Endothelial cell (in vitro differentiated cells): ENCODE measurements at regions not wholly inside any gene's neighbourhood (a gene's known extent, or its start where the extent isn't known, plus 50 kb on each side); places are given as distances from the start of the nearest gene placed in this dataset.
"Not testable (repeated sequence)": the region's sequence is repeated elsewhere in the genome, so short reads cannot be mapped to it uniquely, and the experiment has no call there.

ENCODE experiments used
- DNase-seq: peaks from one replicate; pipeline ENCODE4 v3.0.0; 2021; ENCODE audit warnings: low spot score
- H3K27ac Mint-ChIP-seq: one replicate; pipeline ENCODE4 v1.8.0; 2021; ENCODE audit warnings: mixed read lengths, inconsistent platforms; ENCODE audit not compliant: unreplicated experiment
- H3K27me3 Mint-ChIP-seq: one replicate; pipeline ENCODE4 v1.8.0; 2021; ENCODE audit warnings: mild to moderate bottlenecking, moderate library complexity, mixed read lengths, inconsistent platforms; ENCODE audit not compliant: unreplicated experiment
- H3K36me3 Mint-ChIP-seq: one replicate; pipeline ENCODE4 v1.8.0; 2021; ENCODE audit warnings: mild to moderate bottlenecking, low read depth, mixed read lengths, inconsistent platforms; ENCODE audit not compliant: unreplicated experiment
- H3K4me1 Mint-ChIP-seq: one replicate; pipeline ENCODE4 v1.8.0; 2021; ENCODE audit warnings: mild to moderate bottlenecking, mixed read lengths, inconsistent platforms; ENCODE audit not compliant: unreplicated experiment
- H3K4me3 Mint-ChIP-seq: one replicate; pipeline ENCODE4 v1.8.0; 2021; ENCODE audit warnings: mild to moderate bottlenecking, mixed read lengths, inconsistent platforms; ENCODE audit not compliant: unreplicated experiment
- H3K9me3 Mint-ChIP-seq: one replicate; pipeline ENCODE4 v1.8.0; 2021; ENCODE audit warnings: mixed read lengths, inconsistent platforms; ENCODE audit not compliant: unreplicated experiment
- TF ChIP-seq, protein P1 (sequence below): fragments of 200-600 bp; sonication (generic); IDR thresholded peaks from one replicate; pipeline ENCODE4 v1.5.0; 2021; ENCODE audit warnings: antibody characterized with exemption; ENCODE audit not compliant: unreplicated experiment

DNA sequence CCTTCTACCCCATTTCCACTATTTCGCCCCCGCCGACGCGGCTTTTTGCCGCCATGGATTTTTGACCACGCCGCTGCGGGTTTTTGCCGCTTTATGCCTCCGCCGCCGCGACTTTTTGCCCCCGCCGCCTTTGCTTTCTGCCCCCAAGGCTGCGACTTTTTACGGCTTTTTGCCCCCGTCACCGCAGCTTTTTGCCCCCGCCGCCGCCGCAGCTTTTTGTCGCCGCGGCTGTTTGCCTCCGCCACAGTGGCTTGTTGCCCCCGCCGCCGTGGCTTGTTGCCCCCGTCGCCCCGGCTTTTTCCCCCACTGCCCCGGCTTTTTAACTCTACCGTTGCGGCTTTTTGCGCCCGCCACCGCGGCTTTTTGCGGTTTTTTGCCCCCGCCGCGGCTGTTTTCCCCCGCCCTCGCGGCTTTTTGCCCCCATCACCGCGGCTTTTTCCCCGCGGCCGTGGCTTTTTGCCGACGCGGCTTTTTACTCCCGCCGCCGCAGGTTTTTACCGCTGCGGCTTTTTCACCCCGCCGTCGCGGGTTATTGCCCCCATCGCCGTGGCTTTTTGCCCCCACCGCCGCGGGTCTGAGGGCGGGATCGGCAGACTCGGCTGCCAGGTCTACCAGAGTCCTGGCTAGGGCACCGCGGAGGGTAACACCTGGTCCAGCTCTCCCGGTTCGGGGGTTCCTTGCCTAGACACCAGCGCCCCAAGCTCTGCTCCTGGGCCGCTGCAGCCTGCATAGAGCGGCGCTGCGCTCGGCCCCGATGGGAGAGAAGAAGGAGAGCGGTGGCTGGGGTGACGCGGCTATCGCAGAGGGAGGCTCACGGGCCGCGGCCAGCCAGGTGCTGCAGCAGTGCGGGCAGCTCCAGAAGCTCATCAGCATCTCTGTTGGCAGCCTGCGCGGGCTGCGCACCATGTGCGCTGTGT, 562.7 kb upstream of the WSB1 start:
- Mint-ChIP-seq H3K4me1 (no peaks in the 10 kb centered on the region), H3K9me3 (peaks cover 11% of the 10 kb centered on the region), H3K4me3 (no peak overlapping the region), H3K36me3 (peaks cover 6% of the 10 kb centered on the region), H3K27me3 (peaks cover 8% of the 10 kb centered on the region), H3K27ac (no peak overlapping the region)
- DNase-seq: no peak
- TF ChIP-seq, protein P1, sequence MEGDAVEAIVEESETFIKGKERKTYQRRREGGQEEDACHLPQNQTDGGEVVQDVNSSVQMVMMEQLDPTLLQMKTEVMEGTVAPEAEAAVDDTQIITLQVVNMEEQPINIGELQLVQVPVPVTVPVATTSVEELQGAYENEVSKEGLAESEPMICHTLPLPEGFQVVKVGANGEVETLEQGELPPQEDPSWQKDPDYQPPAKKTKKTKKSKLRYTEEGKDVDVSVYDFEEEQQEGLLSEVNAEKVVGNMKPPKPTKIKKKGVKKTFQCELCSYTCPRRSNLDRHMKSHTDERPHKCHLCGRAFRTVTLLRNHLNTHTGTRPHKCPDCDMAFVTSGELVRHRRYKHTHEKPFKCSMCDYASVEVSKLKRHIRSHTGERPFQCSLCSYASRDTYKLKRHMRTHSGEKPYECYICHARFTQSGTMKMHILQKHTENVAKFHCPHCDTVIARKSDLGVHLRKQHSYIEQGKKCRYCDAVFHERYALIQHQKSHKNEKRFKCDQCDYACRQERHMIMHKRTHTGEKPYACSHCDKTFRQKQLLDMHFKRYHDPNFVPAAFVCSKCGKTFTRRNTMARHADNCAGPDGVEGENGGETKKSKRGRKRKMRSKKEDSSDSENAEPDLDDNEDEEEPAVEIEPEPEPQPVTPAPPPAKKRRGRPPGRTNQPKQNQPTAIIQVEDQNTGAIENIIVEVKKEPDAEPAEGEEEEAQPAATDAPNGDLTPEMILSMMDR: no peak

DNA sequence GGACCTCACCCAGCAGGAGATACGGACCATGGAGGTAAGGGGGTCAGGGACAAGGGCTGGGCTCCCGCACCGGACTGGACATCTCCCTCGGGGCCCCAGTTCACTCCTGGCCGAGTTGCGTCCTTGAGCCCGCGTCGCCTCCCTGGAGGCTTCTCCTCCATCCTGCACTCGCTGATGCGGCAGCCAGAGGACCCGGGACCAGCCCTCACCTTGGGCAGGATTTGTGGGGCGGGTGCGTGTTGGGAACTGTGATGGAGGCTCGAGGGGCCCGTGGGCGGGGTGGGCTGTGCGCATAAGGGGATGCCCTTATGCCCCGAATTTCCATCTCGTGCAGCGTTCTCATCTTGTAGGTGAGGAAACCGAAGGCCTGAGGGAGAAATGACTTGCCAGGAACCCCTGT, 562.0 kb upstream of the WSB1 start:
- H3K27me3 Mint-ChIP-seq, DNase-seq, H3K4me1 Mint-ChIP-seq, H3K27ac Mint-ChIP-seq, H3K4me3 Mint-ChIP-seq, H3K36me3 Mint-ChIP-seq: not testable (repeated sequence)
- peaks cover 14% of the 10 kb centered on the region for H3K9me3 Mint-ChIP-seq

DNA sequence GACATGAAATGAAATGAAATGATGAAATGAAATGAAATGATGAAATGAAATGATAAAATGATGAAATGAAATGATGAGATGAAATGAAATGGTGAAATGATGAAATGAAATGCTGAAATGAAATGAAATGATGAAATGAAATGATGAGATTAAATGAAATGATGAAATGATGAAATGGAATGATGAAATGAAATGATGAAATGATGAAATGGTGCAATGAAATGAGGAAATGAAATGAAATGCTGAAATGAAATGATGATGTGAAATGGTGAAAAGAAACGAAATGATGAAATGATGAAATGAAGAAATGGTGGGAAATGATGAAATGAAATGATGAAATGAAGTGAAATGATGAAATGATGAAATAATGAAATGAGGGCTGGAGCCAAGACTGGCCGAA, 559.1 kb upstream of the WSB1 start:
- DNase-seq, H3K36me3 Mint-ChIP-seq, H3K4me1 Mint-ChIP-seq, H3K27me3 Mint-ChIP-seq: not testable (repeated sequence)
- Mint-ChIP-seq H3K9me3 (peaks cover 33% of the 10 kb centered on the region), H3K4me3 (peak overlapping the region; percentile 28), H3K27ac (peak overlapping the region; percentile 1)

DNA sequence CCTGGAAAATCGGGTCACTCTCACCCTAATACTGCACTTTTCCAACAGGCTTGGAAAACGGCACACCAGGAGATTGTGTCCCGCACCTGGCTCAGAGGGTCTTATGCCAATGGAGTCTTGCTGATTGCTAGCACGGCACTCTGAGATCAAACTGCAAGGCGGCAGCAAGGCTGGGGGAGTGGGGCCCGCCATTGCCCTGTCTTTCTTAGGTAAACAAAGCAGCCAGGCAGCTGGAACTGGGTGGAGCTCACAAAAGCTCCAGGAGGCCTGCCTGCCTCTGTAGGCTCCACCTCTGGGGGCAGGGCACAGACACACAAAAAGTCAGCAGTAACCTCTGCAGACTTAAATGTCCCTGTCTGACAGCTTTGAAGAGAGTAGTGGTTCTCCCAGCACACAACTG, 557.9 kb upstream of the WSB1 start:
- not testable (repeated sequence) for H3K27ac Mint-ChIP-seq, H3K27me3 Mint-ChIP-seq, H3K36me3 Mint-ChIP-seq, H3K4me1 Mint-ChIP-seq, DNase-seq, H3K4me3 Mint-ChIP-seq
- peaks cover 33% of the 10 kb centered on the region for H3K9me3 Mint-ChIP-seq

DNA sequence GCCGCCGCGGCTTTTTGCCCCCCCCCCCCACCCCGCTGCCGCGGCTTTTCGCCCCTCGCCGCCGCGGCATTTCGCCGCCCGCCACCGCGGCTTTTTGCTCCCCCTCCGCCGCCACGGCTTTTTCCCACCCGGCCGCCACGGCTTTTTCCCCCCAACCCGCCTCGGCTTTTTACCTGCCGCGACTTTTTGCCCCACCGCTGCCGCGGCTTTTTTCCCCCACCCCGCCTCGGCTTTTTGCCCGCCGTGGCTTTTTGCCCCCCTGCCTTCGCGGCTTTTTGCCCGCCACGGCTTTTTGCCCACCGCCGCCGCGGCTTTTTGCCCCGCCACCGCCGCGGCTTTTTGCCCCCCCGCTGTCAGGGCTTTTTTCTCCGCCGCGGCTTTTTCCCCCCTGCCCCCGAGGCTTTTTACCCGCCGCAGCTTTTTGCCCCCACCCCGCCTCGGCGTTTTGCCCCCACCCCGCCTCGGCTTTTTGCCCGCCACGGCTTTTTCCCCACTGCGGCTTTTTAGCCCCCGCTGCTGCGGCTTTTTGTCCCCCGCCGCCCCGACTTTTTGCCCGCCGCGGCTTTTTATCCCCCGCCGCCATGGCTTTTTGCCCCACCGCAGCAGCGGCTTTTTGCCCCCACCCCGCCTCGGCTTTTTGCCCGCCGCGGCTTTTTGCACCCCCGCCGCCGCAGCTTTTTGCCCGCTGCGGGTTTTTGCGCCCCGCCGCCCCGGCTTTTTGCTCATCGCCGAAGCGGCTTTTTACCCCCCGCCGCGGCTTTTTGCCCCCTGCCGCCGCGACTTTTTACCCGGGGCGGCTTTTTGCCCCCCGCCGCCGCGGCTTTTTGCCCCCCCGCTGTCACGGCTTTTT, 527.8 kb upstream of the WSB1 start:
- H3K36me3 Mint-ChIP-seq: peaks cover 3% of the 10 kb centered on the region
- H3K9me3 Mint-ChIP-seq: peaks cover 22% of the 10 kb centered on the region
- H3K27ac Mint-ChIP-seq: no peak overlapping the region

DNA sequence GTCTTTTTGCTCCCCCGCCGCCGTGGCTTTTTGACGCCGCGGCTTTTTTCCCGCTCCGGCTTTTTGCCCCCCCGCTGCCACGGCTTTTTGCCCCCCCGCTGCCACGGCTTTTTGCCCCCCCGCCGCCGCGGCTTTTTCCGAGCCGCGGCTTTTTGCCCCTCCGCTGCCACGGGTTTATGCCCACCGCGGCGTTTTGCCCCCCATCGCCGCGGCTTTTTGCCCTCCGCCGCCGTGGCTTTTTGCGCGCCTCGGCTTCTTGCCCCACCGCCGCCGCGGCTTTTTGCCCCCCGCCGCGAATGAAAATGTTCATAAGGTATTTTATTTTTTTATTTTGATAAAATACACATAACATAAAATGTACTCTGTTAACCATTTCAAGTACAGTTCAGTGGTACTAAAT, 527.2 kb upstream of the WSB1 start:
- DNase-seq: no peak
- Mint-ChIP-seq H3K27me3 (peaks cover 1% of the 10 kb centered on the region), H3K4me3 (no peak overlapping the region), H3K4me1 (no peaks in the 10 kb centered on the region), H3K36me3 (peaks cover 3% of the 10 kb centered on the region), H3K9me3 (peaks cover 22% of the 10 kb centered on the region), H3K27ac (no peak overlapping the region)
- TF ChIP-seq, protein P1: no peak

More for the DNA sequence above, 527.8 kb upstream of the WSB1 start:
- no peaks in the 10 kb centered on the region for H3K4me1 Mint-ChIP-seq
- DNase-seq: no peak
- H3K27me3 Mint-ChIP-seq: peaks cover 1% of the 10 kb centered on the region
- TF ChIP-seq, protein P1: no peak
- no peak overlapping the region for H3K4me3 Mint-ChIP-seq
